ENCODE measurements at regions not wholly inside any gene's neighbourhood (a gene's known extent, or its start where the extent isn't known, plus 50 kb on each side); places are given as distances from the start of the nearest gene placed in this dataset.
"Not testable (repeated sequence)": the region's sequence is repeated elsewhere in the genome, so short reads cannot be mapped to it uniquely, and the experiment has no call there.

DNA sequence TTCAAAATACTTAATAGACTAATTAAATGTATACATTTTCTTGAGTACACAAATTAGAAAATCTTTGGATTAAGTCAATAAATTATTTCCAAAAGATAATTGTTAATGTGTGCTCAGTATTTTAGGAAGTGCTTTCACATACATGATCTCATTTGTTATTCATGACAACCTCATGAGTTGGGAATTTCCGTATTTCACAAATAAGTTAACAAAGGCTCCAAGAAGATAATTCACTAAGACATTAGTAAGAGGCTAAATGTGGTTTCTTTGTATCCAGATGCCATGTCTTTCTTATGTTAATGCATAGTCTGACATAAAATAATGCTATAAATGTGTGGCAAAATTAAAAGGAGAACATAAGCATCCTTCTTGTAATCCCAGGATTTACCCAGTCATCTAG lies 79.5 kb upstream of the TCF21 start (continued):
- TF ChIP-seq ZZZ3 (IDR thresholded peaks at IDR 0.05; ENCODE audit: control insufficient read depth, insufficient read length, low read depth) (no peak), GABPA (IDR thresholded peaks at IDR 0.05; ENCODE audit: low read depth) (no peak), TARDBP (IDR thresholded peaks at IDR 0.05; ENCODE audit: borderline replicate concordance) (no peak), SRF (IDR thresholded peaks at IDR 0.05; ENCODE audit: low read depth in 2 of 2, low read length in 2 of 2) (no peak), NBN (IDR thresholded peaks at IDR 0.05) (no peak)

- Histone ChIP-seq H3K4me1 (ENCODE audit: control insufficient read depth, insufficient read depth, low read length) (no peaks in the 10 kb centered on the region), H3K36me3 (ENCODE audit: control insufficient read depth in 2 of 2, insufficient read depth in 2 of 2, low read length in 1 of 2) (no peaks in the 10 kb centered on the region), H2AFZ (ENCODE audit: control insufficient read depth, low read depth, low read length) (no peak overlapping the region), H3K27ac (ENCODE audit: control insufficient read depth, insufficient read depth) (no peak overlapping the region), H4K20me1 (ENCODE audit: control insufficient read depth, insufficient read depth) (no peaks in the 10 kb centered on the region), H3K79me2 (ENCODE audit: control insufficient read depth, insufficient read depth, low read length) (no peaks in the 10 kb centered on the region), H3K27me3 (replicated peaks in 1 of 2; ENCODE audit: control insufficient read depth in 2 of 2, insufficient read depth in 2 of 2, low read length in 1 of 2) (no peaks in the 10 kb centered on the region), H3K9ac (ENCODE audit: control insufficient read depth, insufficient read depth, low read length) (no peak overlapping the region), H3K4me2 (ENCODE audit: control insufficient read depth, insufficient read depth) (no peak overlapping the region), H3K4me3 (no peak overlapping the region), H3K9me3 (replicated peaks; ENCODE audit: control insufficient read depth, insufficient read depth, low read length) (no peaks in the 10 kb centered on the region)
- DNase-seq (ENCODE audit: low read depth, low spot score) (no peak), FAIRE-seq (no peak), ATAC-seq (no peak)
- RAD21 ChIA-PET (ENCODE audit: unreplicated experiment) = no interaction called here
- POLR2A ChIA-PET = no interaction called here
- WGBS (ENCODE audit: insufficient coverage, insufficient replicate concordance, low lambda C conversion rate, missing lambda C conversion rate) = 24% methylated on average over 3 of the region's 3 CpGs
- no TSS peak for BruUV-seq (replicated peaks)
- CTCF ChIA-PET = no interaction called here
- SMC1A ChIA-PET (ENCODE audit: uncharacterized antibody, unreplicated experiment) = interaction anchor here (1.6 kb wide), 1 partner anchor 10 kb away, joined by 3 read pairs; no protein-coding TSS in a partner anchor
- TF ChIP-seq ZNF274 (IDR thresholded peaks at IDR 0.05; ENCODE audit: insufficient read depth, insufficient read length) (no peak), RELA (IDR thresholded peaks at IDR 0.05; ENCODE audit: borderline replicate concordance, partially characterized antibody) (no peak), RAD21 (IDR thresholded peaks at IDR 0.05; ENCODE audit: insufficient read depth, low read depth, low read length) (no peak), RUNX3 (IDR thresholded peaks at IDR 0.05; ENCODE audit: low read length) (no peak)
- in situ Hi-C loops (cut with MboI) (no loop called here), intact Hi-C loops (cut with micrococcal nuclease; ENCODE audit: unreplicated experiment) (no loop called here)
Observed at GRCh38 chr6:133811557-133811956, 77.4 kb upstream of the TCF21 start.

GRCh38 chr6:133812446-133812845 lies 76.5 kb upstream of the TCF21 start:
- H3K27me3 ChIP-seq (replicated peaks in 1 of 2; ENCODE audit: control insufficient read depth in 2 of 2, insufficient read depth in 2 of 2, low read length in 1 of 2); H3K9ac ChIP-seq (ENCODE audit: control insufficient read depth, insufficient read depth, low read length); intact Hi-C loops (cut with micrococcal nuclease; ENCODE audit: unreplicated experiment); H3K9me3 ChIP-seq (replicated peaks; ENCODE audit: control insufficient read depth, insufficient read depth, low read length); H4K20me1 ChIP-seq (ENCODE audit: control insufficient read depth, insufficient read depth); FAIRE-seq; H3K4me1 ChIP-seq (ENCODE audit: control insufficient read depth, insufficient read depth, low read length); in situ Hi-C loops (cut with MboI); RAD21 ChIA-PET (ENCODE audit: unreplicated experiment); H3K27ac ChIP-seq (ENCODE audit: control insufficient read depth, insufficient read depth); H3K4me2 ChIP-seq (ENCODE audit: control insufficient read depth, insufficient read depth); H3K36me3 ChIP-seq (ENCODE audit: control insufficient read depth in 2 of 2, insufficient read depth in 2 of 2, low read length in 1 of 2); H2AFZ ChIP-seq (ENCODE audit: control insufficient read depth, low read depth, low read length); ATAC-seq; DNase-seq (ENCODE audit: low read depth, low spot score); POLR2A ChIA-PET; SMC1A ChIA-PET (ENCODE audit: uncharacterized antibody, unreplicated experiment); H3K79me2 ChIP-seq (ENCODE audit: control insufficient read depth, insufficient read depth, low read length); CTCF ChIA-PET; H3K4me3 ChIP-seq; BruUV-seq (replicated peaks): not testable (repeated sequence)
- 0% methylated on average over 2 of the region's 2 CpGs for WGBS (ENCODE audit: insufficient coverage, insufficient replicate concordance, low lambda C conversion rate, missing lambda C conversion rate)
